DND-41 (cell line): ENCODE measurements at regions not wholly inside any gene's neighbourhood (a gene's known extent, or its start where the extent isn't known, plus 50 kb on each side); places are given as distances from the start of the nearest gene placed in this dataset.

Experiments
- CTCF ChIP-seq: IDR thresholded peaks from 2 replicates; pipeline ENCODE4 v1.5.1; 2012; ENCODE audit warnings: borderline replicate concordance, low read length, moderate library complexity, mild to moderate bottlenecking; ENCODE audit not compliant: poor library complexity, severe bottlenecking; ENCODE audit errors: extremely low read depth
- EZH2 ChIP-seq: IDR thresholded peaks from 3 replicates; pipeline ENCODE4 v1.6.1; 2012; ENCODE audit warnings: borderline replicate concordance, low read depth, mild to moderate bottlenecking, moderate library complexity, low read length, inconsistent platforms; ENCODE audit not compliant: severe bottlenecking

- TF ChIP-seq CTCF (no peak), EZH2 (no peak)
Measured at GRCh38 chr3:75332794-75333193, 331.3 kb upstream of the FRG2C start.
